ENCODE measurements at regions not wholly inside any gene's neighbourhood (a gene's known extent, or its start where the extent isn't known, plus 50 kb on each side); places are given as distances from the start of the nearest gene placed in this dataset.

- TF ChIP-seq CTCF (IDR thresholded peaks at IDR 0.05) = no peak
- TF ChIP-seq POLR2A (IDR thresholded peaks at IDR 0.05) = no peak
Observed at GRCh38 chr3:81967393-81967792, 205.9 kb upstream of the GBE1 start.
